ENCODE measurements at regions not wholly inside any gene's neighbourhood (a gene's known extent, or its start where the extent isn't known, plus 50 kb on each side); places are given as distances from the start of the nearest gene placed in this dataset.
"Not testable (repeated sequence)": the region's sequence is repeated elsewhere in the genome, so short reads cannot be mapped to it uniquely, and the experiment has no call there.

GRCh38 chr10:9939716-9940115 lies 1078.0 kb upstream of the CELF2 start:
- Histone ChIP-seq H3K4me1 (ENCODE audit: low read depth) (no peaks in the 10 kb centered on the region), H3K36me3 (ENCODE audit: low read depth) (no peaks in the 10 kb centered on the region), H3K4me3 (no peak overlapping the region), H3K9me3 (no peaks in the 10 kb centered on the region)
- ATAC-seq (no peak), DNase-seq (no peak)
- intact Hi-C loops (cut with DNase I, micrococcal nuclease): no loop called here
- no peak for TF ChIP-seq CTCF (IDR thresholded peaks at IDR 0.05)

- ATAC-seq (no peak), DNase-seq (no peak)
- H3K9me3 ChIP-seq: no peaks in the 10 kb centered on the region
- TF ChIP-seq CTCF (IDR thresholded peaks at IDR 0.05): no peak
- H3K4me3 ChIP-seq: no peak overlapping the region
- no peaks in the 10 kb centered on the region for H3K4me1 ChIP-seq (ENCODE audit: low read depth)
- no peaks in the 10 kb centered on the region for H3K36me3 ChIP-seq (ENCODE audit: low read depth)
- intact Hi-C loops (cut with DNase I, micrococcal nuclease): no loop called here
Measured at GRCh38 chr10:9944690-9945089, 1073.0 kb upstream of the CELF2 start.

- intact Hi-C loops (cut with DNase I, micrococcal nuclease): no loop called here
- H3K36me3 ChIP-seq (ENCODE audit: low read depth): no peaks in the 10 kb centered on the region
- no peak for TF ChIP-seq CTCF (IDR thresholded peaks at IDR 0.05)
- DNase-seq (no peak), ATAC-seq (no peak)
- no peaks in the 10 kb centered on the region for H3K9me3 ChIP-seq
- H3K4me3 ChIP-seq: no peak overlapping the region
- H3K4me1 ChIP-seq (ENCODE audit: low read depth): no peaks in the 10 kb centered on the region
Measured at GRCh38 chr10:9950070-9950469, 1067.6 kb upstream of the CELF2 start.

- intact Hi-C loops (cut with DNase I, micrococcal nuclease): no loop called here
- no peak for TF ChIP-seq CTCF (IDR thresholded peaks at IDR 0.05)
- no peaks in the 10 kb centered on the region for H3K9me3 ChIP-seq
- ATAC-seq: no peak
- H3K36me3 ChIP-seq (ENCODE audit: low read depth): no peaks in the 10 kb centered on the region
- no peaks in the 10 kb centered on the region for H3K4me1 ChIP-seq (ENCODE audit: low read depth)
- DNase-seq: no peak
- H3K4me3 ChIP-seq: no peak overlapping the region
Measured at GRCh38 chr10:9951481-9952257, 1066.0 kb upstream of the CELF2 start.

- H3K4me3 ChIP-seq: no peak overlapping the region
- no peak for ATAC-seq
Measured at GRCh38 chr10:9957351-9957750, 1060.3 kb upstream of the CELF2 start.

GRCh38 chr10:9957876-9958275 lies 1059.8 kb upstream of the CELF2 start:
- DNase-seq; ATAC-seq; H3K9me3 ChIP-seq; intact Hi-C loops (cut with DNase I, micrococcal nuclease); H3K4me3 ChIP-seq; H3K36me3 ChIP-seq (ENCODE audit: low read depth); H3K4me1 ChIP-seq (ENCODE audit: low read depth): not testable (repeated sequence)

More at GRCh38 chr10:9957351-9957750, 1060.3 kb upstream of the CELF2 start:
- no peak for TF ChIP-seq CTCF (IDR thresholded peaks at IDR 0.05)
- no peak for DNase-seq
- Histone ChIP-seq H3K36me3 (ENCODE audit: low read depth) (no peaks in the 10 kb centered on the region), H3K4me1 (ENCODE audit: low read depth) (no peaks in the 10 kb centered on the region), H3K9me3 (no peaks in the 10 kb centered on the region)
- intact Hi-C loops (cut with DNase I, micrococcal nuclease): no loop called here

All from mucosa of descending colon (tissue), 3 donors.